ENCODE measurements at regions not wholly inside any gene's neighbourhood (a gene's known extent, or its start where the extent isn't known, plus 50 kb on each side); places are given as distances from the start of the nearest gene placed in this dataset.

DNA sequence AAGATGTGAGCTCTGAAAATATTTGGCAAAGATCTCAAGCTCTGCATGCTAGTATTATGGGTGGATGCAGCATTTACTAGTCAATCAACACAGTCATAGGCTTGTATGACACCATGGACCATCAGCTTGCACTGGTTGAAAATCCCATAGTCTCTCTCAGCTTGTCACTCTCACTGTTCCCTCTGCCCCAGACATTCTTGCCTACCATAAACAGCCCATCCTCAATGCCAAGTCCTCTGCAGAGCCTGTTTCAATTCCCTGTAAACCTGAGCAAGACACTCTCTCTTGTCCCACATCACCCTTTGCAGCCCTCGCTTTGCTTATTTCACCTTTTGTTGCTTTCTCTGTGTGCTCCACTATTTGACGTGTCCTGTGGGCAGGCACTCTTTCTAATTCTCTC lies 264.6 kb downstream of the ICE1 start:
- no peak for DNase-seq (ENCODE audit: low spot score)

DNA sequence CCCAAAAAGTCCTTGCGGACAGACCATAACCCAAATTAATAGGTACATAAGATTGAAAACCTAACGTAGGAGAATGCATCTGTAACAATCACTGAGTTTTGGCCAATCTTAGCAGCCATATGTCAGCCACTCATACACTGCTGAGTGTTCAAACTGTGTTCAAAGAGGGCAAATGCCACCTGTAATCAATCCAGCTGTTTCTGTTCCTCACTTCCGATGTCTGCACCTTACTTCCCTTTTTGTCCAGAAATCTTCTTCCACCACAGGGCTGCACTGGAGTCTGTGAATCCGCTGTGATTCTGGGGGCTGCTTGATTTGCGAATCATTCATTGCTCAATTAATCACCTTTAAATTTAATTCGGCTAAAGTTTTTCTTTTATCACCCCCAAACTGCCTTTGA lies 263.9 kb downstream of the ICE1 start:
- DNase-seq (ENCODE audit: low spot score) = no peak

DNA sequence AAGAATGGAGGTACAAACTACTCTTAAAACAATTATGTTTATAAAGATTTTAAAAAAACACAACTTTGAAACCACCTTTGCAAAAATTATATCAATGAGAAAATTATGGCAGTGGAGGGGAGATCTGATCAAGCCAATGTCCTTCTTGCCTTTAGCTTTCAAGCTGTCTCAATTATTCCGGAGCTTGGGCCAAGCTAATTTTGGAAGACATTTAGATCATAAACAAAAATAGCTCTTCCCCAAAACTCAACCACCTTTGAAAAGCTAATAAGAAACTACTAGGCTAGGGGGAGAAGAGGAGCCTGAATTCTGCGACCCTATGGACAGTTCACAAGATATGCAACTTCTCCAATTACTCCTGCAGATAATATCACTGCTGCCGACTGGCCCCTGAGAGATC lies 263.3 kb downstream of the ICE1 start:
- no peak for DNase-seq (ENCODE audit: low spot score)

DNA sequence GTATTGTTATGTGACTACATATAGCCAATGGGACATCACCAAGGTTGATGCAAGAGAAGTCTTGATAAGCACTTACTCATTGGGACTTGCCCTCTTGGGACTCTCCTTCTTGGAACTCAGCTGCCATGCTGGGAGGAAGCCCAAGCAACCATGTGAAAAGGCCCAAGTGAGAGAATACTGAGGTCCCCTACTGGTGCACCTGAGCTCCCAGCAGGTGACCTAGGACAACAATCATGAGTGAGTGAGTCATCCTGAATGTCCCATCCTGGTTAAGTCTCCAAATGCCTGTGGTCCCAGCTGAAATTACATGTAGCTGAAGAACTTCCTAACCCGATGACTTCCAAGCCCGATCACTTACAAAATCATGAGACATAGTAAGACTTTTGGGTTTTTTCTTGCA lies 260.7 kb downstream of the ICE1 start:
- no peak for DNase-seq (ENCODE audit: low spot score)

DNA sequence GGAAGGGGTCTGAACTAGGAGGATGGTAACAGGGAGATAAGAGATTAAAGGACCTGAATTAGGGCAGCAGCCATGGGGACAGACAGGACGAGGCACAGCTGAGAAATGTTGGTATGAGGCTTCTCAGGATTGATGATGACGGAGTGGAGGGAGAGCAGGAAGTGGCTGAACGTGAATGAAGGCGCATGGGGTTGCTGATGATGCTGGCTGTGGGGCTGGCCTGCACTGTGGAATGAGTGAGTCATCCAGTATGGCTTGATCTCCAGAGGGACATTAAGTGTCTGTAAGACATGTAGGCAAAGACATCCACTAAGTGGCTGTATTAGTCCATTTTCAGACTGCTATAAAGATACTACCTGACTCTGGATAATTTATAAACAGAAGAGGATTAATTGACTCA lies 256.4 kb downstream of the ICE1 start:
- no peak for DNase-seq (ENCODE audit: low spot score)

DNA sequence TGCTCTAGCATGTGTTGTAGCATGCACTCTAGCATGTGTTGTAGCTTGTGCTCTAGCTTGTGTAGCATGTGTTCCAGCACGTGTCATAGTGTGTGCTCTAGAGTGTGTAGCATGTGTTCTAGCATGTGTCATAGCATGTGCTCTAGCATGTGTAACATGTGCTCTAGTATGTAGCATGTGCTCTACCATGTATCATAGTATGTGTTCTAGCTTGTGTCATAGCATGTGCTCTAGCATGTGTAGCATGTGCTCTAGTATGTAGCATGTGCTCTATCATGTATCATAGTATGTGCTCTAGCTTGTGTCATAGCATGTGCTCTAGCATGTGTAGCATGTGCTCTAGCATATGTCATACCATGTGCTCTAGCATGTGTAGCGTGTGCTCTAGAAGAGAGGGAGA lies 255.3 kb downstream of the ICE1 start:
- no peak for DNase-seq (ENCODE audit: low spot score)

DNA sequence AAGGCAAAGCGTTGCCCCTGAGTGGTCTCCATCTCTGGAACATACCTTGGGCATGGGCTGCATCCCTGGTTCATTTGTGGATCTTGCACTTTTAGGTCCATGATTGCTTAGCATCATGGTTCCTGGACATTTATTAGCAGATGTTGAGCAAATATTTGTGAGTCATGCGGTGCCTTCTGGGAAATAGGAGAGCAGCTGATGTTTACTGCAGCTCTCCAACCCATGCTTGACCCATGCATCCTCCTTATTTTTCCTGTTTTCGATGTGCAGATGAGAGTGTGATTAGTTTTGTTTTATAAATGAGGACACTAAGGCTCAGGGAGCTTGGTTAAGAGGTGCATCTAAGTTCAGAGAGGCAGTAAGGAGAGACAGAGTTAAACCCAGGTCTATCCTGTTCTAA lies 253.7 kb downstream of the ICE1 start:
- no peak for DNase-seq (ENCODE audit: low spot score)

DNA sequence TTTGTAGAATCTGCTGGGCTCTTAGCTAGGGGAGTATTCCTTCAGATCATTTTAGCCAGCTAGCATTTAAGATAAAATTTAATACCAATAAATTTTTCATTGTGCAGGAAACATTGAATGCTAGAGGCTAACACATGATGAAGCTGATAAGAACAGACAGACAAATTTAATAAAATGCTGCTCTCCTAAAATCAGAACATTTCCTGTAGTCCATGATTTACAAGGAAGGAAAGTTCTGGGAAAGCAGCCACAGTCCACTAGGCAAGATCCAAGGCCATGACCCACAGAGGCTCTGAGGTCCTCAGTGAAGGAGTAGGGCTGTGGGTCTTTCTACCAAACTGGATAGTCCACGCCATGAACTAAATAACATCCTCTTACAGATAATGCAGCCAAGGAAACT lies 253.0 kb downstream of the ICE1 start:
- no peak for DNase-seq (ENCODE audit: low spot score)

DNA sequence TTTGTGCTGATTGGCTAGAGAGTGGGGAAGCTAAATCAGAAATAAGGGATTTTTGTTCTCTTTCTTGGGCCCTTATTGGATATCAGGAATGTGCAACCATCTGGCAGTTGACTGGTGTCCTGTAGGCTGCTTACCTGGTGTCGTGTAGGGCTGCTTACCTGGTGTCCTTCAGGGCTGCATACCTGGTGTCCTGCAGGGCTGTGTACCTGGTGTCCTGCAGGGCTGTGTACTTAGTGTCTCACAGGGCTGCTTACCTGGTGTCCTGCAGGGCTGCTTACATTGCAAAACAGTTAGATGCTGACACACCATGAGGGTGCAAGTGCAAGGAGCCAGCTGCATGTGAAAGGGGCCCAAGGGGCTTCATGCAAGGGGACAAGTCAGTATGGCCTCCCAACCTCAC lies 249.3 kb downstream of the ICE1 start:
- no peak for DNase-seq (ENCODE audit: low spot score)

DNA sequence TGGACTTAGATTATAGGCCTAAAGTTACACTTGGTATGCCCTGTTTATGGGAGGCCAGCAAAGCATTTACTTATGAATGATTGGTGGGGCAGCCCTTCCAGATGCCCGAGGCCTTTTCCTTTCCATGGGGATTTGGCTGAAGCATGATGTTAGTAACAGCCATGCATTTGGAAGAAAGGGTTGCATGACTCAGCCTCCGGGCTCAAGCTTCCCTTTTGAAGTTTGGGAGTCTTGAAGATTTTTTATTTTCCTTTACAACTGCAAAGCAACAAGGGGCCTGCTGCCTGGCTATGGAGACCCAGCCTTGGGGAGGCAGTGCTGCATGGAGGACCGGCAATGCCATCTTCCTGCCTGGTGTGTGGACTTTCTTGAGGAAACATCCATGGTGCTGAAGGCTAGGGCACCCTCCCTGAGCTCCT lies 244.7 kb downstream of the ICE1 start:
- no peak for DNase-seq (ENCODE audit: low spot score)

DNA sequence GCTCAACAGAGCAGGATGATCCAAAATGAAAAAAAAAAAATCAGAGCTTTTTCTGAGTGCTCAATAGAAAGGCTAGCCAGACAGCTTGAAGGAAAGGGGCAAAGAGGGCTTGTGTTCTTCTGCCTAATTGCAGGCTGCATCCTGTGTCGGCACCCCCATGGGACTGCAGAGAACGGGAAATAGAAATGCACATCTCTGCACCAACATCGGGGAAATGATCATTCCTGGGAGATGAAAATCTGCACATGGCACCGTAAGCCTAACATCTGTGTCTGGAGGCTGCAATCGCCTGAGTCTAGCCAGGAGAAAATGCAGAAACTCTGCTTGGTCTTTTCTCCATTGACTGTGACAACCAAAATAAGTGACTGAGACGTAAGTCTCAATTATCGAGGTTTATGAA lies 243.9 kb downstream of the ICE1 start:
- no peak for DNase-seq (ENCODE audit: low spot score)

DNA sequence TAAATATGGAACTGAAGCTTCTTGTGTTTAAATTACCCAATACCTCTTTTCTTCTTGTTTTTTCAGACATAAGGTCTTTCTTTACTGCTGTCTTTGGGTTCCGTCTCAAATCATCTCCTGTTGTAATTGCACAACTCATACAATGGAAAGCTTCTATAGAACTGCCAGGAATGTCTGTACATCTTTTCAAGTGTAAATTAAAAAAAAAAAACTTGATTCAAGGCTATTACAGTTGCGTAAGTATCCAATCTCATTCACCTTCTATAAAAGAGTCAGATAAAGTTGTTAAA lies 243.5 kb downstream of the ICE1 start:
- DNase-seq (ENCODE audit: low spot score) = no peak

DNA sequence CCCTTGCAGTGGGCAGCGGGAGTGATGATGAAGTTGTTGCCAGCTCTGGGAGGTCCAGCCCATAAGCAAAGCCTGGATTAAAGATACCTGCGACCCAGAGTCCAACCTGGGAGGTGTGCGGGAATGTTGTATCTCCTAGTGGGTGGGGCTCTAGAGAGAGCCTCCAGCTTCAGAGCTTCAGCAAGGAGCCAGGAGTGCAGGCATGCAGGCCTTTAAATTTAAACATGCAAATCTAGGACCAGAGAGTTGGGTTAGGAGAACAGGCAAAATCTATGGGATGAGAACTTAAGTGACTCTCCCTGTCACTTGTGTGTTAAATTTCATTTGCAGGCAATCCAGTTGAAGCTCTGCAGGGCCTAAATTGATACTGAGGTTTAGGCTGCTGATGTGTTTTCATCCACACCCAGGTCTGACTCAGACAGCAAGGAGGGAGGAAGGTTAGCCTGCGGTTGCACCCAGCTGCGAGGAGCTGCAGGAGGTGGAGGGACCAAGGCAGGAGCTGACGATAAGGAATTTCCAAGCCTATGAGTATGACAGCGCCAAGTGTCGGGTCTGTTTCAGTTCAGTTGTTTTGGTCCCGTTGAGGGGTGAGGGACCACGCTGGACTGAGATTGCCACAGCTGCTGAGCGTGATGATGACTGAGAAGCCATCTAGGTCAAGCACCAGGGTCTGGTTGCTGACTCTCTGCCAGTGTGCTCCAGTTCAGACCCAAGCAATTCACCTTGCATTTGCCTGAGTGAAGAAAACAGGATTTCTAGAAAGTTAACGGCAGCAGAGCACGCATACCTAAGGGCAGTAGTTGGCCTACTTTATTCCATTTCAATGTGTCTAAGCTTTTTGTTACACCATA lies 243.0 kb downstream of the ICE1 start:
- no peak for DNase-seq (ENCODE audit: low spot score)

DNA sequence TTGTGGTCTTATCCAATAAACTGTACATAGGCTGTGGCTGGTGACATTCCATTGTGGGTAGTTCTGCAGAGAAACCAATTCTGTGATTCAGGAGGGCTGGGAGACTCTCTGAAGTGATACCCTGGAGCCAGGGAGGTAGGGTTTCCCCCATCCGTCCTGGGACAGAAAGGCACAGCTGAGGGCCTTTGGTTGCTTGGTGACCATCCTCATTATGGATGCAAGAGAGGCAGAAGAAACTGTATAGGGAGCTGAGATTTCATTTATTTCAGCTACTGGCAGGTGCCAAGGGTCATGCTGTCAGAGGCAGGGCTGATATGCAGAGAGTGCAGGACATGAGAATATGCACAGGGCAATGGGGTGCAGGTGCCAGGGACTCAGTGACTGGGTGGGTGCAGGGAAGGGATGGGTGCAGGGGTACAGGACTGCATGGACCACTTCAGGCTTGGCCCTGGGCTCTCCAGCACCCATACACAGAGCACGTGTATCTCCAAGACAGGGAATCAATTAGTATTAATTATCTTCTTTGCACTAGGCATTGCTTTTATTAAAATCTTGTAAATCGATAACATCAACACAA lies 236.5 kb downstream of the ICE1 start:
- no peak for DNase-seq (ENCODE audit: low spot score)

DNA sequence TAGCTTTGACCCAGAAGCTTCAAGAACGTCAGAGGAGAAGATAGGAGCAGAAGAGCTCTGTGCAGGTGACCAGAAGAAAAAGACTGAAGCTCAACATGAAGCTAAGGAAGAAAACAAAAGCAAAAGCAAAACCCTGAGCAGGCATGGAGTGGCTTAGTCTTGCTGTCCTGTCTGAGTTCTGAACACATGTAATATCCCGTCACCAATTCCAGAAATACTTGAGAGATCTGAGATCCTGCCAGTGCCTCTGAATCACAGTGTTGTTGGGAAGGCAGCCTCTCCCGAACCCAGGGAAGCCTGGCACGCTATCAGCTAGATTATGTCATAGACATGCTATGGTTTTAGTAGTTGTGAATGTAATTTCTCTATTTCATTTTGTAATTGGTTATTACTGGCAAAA lies 235.7 kb downstream of the ICE1 start:
- no peak for DNase-seq (ENCODE audit: low spot score)

DNA sequence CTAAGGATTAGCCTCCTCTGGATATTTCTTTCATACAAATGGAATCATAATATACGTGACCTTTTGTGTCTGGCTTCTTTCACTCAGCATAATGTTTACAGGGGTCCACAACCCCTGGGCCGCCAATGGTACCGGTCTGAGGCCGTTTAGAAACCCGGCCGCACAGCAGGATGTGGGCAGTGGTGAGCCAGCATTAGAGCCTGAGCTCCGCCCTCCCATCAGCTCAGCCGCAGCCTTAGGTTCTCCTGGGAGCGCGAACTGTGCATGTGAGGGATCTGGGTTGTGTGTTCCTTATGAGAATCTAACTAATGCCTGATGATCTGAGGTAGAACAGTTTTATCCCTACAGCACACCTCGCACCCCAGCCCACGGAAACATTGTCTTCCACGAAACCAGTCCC lies 229.7 kb downstream of the ICE1 start:
- no peak for DNase-seq (ENCODE audit: low spot score)

DNA sequence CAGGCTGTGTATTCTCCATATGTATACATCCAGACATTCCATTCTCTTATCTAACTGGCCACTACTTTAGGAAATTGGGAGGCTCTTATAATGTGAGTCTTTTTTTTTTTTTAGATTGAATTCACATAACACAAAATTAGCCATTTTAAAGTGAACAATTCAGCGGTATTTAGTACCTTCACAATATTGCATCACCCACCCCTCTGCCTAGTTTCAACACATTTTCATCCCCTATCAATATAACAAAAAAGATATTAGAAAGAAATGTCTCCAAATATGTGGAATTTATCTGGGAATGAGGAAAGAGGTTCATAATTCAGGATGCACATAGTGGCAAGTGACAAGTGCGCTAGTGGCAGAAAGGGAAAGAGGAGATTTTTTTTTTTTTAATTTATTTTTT lies 228.5 kb downstream of the ICE1 start:
- DNase-seq (ENCODE audit: low spot score) = no peak

DNA sequence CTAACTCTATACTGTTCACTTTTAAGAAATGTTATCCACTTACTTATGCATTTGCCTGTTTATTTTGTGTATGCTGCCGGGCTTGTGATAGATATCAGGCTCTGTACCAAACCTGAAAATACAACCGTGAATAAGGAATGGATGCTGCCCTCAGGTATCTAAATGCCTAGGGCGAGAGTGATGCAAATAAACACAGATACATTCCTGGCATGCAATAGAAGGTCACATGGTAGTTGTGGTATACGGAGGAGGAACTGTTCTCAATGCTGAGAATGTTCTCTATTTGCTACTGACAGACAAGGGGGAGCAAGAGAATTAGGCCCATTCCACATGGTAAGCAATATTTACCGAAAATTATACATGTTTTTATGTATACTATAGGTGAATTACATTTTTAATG lies 227.8 kb downstream of the ICE1 start:
- no peak for DNase-seq (ENCODE audit: low spot score)

DNA sequence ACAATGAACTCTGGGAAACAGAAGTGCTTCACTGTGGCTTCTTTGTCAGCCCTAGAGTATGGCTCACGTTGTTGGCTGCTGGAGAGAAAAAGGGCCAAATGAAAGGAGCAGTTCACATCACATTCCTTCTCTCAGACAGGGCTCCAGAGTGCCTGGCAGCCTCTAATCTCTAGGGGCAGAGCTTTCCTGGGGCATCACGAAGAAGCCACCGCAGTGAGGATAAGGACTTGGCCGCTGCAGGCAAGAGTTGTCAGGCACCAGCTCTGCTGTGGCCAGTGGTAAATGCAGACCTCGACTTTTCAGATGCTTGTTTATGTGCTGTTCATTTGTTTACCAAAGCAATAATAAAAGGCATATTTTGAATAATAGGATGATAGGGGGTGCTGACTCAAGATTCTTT lies 227.2 kb downstream of the ICE1 start:
- no peak for DNase-seq (ENCODE audit: low spot score)

DNA sequence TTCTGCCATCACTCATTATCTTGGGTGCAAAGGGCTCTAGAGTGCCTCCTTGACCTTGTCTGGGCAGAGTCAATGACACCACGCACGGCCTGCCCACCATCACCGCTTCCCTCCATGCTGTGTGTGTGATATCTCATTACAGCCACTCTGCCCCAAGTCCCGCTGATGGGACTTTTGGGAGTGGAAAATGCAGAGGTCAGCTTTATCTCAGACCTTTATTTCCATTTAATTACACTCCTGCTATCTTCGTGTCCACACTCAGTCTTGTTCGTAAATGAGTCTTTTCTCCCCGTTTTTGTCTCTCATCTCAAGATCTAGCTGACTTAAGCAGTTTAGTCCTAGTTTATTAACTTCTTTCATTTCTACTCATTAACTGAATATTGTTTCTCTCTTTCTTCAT lies 226.2 kb downstream of the ICE1 start:
- no peak for DNase-seq (ENCODE audit: low spot score)

DNA sequence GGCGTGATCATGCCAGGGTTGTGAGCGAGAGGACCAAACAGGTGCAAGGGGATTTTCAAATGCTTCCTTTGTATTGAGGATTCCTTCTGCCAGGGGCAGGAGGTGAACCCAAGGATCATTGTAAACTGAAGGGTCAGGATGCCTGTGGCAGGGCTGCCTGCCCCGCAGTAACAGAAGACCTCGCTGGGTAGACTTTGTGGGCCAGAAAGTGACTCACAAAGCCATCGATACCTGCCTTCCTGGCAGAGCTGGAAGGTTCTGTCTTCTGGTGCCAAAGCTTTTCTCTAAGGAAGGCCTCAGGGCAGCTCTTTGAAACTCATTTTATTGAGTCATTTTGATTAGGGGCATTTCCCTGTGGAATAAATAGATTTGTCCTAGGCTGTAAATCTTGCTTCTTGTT lies 223.4 kb downstream of the ICE1 start:
- no peak for DNase-seq (ENCODE audit: low spot score)

DNA sequence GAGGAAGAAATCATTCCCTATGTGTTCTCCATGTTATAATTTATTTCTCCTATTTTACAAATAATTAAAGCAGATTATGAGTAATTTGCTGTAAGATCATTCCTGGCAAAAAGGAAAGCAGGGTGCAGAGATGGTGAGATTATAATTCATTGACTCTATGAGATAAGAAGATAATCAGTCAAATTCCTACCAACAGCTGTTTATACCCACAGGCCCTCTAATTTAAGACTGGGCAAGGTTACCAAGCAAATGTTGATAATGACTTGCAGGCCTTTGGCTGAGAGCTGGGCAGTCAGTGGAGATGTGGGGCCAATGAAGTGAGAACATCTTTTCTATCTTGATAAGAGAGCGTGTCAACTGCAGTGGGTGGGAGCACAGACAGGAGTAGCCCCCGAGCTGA lies 222.7 kb downstream of the ICE1 start:
- no peak for DNase-seq (ENCODE audit: low spot score)

DNA sequence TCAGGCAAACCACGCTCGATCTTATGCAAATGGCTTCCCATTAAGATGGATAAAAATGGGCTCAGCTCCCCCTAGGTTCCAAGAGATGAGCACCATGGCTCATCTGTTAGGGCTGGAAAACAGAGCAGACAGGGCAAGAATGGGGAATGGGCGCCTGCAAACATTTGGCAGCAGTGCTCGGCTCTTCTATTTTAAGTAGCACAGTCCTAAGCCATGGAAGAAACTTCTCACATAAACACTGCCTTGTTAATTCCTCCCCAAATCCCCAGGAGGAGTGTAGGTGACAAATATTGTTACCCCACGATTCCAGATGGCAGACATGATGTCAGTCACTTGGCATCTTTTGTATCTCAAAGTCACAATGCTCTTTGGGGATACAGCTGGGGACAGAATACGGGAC lies 221.8 kb downstream of the ICE1 start:
- DNase-seq (ENCODE audit: low spot score) = no peak

DNA sequence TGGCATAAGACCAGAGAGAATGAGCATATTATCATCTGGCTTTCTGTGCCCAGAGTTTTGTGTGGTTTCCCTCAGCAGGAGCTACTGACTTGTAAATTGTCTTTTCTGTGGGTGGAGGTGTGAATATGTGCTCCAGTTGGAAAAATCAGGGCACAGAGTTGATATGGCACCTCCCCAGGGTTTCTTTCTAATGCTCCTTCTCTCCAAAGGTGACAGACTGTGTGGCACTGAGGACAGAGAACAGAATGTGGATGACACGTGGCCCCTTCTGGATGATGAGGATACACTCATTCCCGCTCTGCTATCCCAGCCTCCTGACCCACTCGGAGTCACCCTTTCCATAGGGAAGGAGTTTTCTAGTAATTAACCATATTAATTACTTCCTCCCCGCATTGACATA lies 221.0 kb downstream of the ICE1 start:
- DNase-seq (ENCODE audit: low spot score) = no peak
